NCI-H2196 (cell line): ENCODE measurements at regions not wholly inside any gene's neighbourhood (a gene's known extent, or its start where the extent isn't known, plus 50 kb on each side); places are given as distances from the start of the nearest gene placed in this dataset.
"Not testable (repeated sequence)": the region's sequence is repeated elsewhere in the genome, so short reads cannot be mapped to it uniquely, and the experiment has no call there.

Experiments used
- DNase-seq: peaks from one replicate; lab custom pipeline; 2025; ENCODE audit not compliant: unreplicated experiment; lab: John Stamatoyannopoulos, UW

DNA sequence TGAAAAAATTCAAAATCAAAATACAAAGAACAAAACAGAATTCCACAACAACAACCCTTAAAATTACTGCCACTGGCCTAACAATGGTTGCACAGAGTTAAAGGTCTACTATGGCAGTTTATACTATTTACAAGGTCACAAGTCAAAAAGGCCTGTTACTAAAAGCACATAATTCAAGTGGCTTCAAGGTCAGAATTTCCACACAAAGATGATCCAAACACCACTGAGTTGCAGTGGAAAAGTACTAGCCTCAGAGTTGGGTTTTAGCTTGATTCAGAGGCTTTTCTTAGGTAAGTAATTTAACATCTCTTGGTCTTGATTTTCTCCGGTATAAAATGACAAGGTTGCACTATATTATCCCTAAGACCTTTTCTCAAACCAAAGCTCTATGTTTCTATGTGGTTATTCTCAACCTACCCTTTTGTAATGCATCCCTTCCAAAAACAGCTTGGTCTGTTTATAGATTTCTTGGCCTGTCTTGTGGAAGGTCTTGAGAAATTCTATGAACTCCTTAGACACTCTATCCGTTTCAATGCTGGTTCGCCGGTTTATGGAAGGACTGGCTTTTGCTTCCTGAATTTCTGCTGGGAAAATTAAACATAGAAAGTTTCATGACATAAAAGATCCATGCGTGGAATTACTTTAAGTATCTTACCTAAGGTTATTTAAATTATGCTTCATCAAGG lies 69.5 kb downstream of the MDH2 start:
- not testable (repeated sequence) for DNase-seq

DNA sequence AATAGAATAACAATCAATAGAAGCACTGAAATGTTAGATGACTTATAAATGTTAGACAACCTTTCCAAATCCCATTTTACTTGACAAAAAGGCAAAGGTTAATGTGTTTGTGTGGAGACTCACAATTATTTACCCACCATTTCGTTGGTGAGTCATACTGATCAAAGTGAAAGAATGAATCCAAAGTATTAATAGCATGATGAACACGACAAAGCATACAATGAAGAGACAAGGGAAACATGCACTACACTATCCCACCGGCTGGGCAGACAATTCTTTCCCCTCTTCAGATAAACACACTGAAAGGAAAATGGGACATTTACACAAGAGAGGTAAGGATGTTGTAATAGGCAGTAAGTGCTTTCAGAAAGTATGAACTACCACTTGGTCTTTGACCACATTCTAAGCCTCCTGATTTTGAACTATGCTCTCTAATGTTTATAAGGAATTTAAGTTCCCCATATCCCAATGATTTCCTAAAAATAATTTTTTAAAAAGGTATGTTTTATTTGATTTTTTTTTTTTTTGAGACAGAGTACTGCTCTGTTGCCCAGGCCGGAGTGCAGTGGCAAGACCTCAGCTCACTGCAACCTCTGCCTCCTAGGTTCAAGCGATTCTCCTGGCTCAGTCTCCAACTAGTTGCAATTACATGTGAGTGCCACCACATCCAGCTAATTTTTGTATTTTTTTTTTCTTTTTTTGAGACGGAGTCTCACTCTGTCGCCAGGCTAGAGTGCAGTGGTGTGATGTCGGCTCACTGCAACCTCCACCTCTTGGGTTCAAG lies 70.5 kb downstream of the MDH2 start:
- DNase-seq = not testable (repeated sequence)

DNA sequence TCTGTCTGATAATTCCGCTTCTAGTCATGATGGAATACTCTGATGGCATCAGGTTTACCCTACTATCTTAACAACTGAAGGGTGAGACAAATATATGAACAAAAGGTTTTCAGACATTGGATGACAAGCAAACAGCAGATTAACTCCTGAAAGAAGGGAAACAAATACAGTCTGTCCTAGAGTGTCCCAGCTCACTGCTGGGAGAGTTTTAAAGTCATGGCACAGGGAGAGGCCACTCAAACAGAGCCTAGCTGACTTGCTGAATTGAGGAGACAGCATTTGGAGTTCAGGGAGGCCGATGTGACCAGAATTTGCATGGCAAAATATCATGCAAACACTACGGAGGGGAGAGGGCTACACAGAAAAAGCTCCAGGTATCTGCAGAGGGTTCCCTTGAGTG lies 73.1 kb downstream of the MDH2 start:
- no peak for DNase-seq

DNA sequence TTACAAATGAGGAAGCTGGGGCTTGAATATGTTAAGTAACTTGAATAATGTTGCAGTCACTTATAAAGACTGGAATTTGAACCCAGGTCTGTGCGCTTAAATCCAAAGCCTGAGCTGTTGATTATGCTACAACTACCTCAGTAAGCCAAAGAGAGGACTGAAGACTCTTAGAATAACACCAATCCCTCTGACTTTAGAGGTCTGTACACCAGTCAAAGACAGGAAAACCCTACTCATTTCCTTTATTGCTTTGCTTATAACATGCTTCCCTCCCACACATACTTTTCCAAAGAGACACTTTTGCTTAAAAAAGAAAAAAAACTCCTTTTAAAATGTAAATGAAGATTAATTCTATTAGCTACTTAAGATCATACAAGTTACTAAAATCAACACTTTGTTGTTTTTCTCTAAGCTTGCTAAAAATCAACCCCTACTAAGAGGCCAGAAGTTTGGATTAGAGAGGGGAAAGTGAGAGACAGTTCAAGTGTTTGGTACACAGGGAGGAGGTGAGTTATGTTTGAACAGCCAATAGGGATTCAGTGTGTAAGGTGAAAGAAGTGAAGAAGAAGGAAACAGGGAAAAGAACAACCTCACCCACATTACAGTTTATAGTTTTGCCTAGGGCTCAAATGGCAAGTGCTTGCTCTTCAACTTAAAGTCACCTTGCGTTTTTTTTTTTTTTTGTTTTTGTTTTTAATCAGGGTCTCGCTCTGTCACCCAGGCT lies 74.8 kb downstream of the MDH2 start:
- DNase-seq = no peak

DNA sequence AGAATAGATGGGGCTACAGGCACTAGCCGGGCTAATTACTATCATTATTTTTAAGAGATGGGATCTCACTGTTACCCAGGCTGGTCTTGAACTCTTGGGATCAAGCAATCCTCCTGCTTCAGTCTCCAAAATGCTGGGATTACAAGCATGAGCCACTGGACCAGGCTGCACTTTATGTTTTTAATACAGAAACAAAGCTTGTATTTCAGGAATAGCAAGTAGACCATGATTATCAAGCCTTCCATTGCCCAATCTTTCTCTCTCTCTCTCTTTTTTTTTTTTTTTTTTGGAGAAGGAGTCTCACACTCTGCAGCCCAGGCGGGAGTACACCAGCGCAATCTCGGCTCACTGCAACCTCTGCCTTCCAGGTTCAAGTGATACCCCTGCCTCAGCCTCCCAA lies 75.4 kb downstream of the MDH2 start:
- no peak for DNase-seq

DNA sequence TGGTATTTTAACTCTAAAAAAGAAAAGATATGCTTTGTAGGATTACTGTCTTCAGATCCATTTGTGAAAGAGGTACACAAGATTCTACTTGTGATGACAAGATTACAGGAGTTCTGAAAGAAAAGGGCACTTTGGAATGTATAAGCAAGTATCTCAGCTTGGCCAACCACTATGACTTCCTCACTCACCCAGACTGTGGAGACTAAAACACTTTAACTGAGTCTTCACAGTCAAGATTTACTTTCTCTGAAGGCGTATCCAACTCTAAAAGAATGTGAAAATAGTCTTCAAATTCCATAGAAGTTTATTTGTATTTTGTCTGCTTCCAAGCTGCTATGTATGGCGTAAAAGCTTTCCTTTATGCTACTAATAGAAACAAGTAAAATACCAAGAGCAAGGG lies 76.1 kb upstream of the SRRM3 start:
- no peak for DNase-seq

DNA sequence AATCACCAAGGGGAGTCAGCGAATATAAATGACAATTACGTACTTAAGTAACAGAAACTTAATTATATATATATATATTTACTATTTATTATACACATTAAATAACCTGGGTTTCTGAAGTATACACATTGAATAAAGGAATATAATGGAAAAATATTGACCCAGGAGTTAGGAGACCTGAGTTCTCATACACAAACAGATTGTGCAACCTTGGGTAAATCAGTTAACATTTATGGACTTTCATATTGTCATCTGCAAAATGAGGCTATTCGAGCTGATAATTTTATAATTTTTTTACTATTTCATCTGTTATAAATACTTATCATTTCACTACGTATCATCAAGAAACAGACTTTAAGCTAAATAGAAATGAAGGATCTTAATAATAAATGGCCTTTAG lies 75.1 kb upstream of the SRRM3 start:
- no peak for DNase-seq

DNA sequence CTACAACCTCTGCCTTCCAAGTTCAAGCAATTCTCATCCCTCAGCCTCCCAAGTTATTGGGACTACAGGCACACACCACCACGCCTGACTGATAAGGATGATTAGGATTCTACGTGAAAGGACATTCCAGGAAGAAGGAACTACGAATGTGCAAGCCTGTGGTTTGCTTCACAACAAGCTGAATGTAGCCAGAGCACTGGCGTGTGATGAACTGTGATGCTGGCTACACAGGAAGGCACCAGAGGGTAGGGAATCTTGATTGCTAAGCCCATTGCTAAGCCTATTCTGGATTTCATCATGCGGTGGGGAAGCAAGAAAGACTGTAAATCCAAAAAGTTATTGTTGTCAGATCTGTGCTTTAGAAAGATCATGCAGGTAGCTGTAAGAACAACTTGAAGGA lies 72.3 kb upstream of the SRRM3 start:
- DNase-seq = no peak

DNA sequence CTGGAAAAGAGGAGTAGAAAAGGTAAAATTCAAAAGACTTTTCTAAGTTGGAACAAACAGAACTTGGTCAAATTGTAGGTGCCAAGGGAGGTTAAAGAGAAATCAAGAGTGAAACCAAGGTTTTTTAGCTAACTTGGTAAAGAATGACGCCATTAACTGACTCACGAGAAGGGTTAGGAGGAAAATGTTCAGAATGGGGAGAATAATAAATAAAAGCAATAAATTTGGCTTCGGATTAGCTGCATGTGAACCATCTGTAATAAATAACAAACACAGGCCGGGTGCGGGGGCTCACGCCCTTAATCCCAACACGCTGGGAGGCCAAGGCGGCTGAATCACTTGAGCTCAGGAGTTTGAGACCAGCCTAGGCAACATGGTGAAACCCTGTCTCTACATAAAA lies 71.9 kb upstream of the SRRM3 start:
- DNase-seq = no peak

DNA sequence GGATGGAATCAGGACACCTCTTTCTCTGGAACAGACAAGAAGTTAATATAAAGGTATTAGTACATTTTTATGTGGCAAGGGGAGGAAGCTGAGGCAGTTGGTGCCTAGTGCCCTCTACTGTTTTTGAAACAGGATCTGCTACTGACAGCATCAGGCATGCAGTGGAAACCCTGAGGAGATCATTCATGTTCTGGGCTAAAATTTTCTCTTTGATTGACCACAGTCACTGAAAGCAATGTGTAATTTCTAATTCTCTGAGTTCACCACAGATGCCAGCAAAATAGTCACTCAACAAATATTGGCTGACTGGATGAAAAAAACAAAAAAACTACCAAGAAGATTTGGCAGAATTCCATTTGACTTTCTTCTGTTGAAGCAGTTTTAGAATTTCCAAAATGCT lies 71.0 kb upstream of the SRRM3 start:
- peak; percentile 25 for DNase-seq

DNA sequence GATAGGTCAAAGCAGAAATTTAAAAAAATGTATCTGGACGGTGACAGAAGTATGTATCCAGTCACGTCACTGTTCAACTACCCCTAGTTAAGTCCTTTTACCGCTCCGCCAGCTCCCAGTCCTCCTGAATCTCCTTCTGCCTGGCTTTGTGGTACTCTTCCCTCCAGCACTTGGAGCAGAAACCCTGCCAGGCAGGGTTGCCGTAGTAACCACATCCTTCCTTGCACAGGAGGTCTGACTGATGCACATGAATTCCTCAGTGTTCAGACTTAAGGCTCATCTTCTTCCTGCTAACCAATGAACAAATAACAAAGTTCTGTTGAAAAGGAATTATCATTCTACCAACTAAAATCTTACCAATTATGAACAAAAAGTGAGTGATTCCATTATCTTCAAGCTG lies 69.8 kb upstream of the SRRM3 start:
- not testable (repeated sequence) for DNase-seq

DNA sequence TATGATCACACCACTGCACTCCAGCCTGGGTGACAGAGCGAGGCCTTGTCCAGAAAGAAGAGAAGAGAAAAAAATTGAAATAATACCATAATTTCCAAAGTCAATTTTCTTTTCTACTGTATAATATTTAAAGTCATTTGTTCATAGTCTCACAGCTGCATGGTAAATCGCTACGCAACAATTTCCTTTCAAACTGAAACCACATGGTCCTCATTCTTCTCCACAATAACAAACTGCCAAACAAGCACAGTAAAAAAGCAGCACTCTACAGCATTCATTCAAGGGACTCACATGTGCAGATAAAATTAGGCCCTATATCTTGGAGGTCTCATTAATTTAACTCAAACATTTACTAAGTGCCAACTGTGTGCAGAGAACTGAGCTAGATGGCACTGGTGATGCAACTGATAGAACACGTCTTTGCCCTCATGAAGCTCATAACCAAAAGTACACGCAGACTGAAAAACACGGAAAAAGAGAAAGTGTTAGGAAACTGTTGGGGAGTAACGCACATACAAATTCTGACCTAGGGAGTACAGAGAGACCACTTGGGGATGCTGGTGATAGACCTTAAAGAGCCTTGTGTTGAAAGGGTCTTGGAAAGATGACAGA lies 68.4 kb upstream of the SRRM3 start:
- no peak for DNase-seq

DNA sequence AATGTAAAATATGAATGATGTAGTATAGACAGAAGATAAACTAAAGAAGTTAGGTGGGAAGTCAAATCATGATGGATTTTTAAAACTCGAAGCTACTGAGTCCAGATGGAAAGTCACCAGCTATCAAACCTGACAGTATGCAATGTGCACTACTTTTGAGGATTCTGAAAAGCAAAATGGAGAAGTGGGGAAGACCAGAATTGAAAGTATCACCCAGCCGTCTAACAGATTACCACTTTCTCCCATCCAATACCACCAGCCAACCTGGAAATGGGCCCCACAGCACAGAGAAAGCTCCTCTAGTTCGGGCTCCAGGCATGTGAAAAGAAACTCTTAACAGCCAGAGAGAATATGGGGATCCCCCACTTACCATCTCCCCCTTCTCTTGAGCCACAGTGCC lies 67.9 kb upstream of the SRRM3 start:
- DNase-seq = no peak

DNA sequence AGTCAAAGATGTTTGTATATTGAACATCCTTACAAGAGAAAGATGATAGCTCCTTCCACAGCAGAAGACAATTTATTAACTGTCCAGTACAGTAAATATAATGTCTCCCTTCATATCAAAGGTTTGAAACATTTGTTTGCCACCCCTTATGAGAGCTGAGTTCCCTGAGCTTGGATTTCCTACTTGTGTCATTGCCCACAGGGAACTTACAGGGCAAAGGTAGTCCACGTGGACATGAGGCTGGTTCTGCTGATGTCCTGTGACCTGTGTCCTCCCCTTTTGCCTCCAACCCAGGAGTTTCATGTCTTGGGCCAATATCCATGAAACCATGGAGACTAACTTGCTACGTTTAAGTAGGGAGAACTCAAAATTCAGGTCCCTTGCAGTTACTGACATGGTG lies 66.4 kb upstream of the SRRM3 start:
- not testable (repeated sequence) for DNase-seq

DNA sequence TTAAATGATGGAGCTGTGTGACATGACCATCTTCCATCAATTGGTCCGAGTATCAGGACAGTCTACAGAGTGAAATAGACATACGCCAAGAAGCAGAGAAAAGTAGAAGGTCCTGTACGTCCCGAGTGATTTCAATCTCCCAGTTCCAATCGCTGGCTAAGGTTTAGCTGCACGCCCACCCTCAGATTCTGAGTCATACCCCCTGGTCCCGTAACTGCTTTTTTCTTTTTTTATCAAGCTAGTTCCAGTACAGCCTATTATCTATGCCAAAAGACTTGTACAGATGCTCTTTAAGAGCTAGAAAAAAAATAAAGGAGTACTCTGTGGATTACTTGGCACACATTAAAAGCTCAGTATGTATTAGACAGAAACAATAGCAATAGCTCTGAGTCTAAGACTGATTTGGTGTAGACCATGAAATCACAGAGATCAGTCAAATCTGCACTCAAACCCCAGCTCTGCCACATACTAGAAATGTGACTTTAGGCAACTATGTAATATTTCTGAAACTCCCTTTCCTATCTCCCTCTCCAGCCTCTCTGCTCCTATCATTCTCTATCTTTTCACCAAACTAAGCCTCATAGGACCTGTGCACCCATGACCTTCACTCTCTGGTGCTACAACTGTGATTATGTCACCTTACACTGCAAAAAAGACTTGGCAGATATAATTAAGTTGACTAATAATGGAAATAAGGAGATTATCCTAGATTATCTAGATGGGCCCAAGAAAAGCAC lies 63.0 kb upstream of the SRRM3 start:
- not testable (repeated sequence) for DNase-seq

DNA sequence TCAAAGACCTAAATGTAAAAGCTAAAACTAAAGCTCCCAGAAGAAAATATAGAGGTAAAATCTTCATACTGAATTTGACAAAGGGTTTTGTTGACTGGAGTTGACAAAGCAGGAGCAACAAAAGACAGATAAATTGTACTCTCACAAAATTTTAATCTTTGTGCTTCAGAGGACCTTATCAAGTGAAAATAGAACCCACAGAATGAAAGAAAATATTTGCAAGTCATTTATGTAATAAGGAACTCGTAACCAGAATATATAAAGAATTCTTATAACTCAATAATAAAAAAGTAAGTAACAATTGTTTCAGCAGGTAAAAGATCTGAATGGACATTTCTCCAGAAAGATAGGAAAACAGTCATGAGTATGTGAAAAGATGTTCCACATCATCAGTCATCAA lies 62.0 kb upstream of the SRRM3 start:
- DNase-seq = no peak

DNA sequence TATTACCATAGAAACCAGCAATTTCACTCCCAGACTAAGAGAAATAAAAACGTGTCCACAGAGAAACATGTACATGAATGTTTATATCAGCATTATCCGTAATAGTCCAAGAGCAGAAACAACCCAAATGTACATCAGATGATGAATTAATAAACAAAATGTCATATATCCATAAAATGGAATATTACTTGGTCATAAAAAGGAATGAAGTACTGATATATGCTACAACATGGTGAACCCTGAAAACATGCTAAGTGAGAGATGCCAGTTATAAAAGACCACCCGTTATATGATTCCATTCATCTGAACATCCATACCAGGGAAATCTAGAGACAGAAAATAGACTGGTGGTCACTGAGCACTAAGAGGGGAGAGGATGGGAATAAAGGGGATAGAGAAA lies 61.4 kb upstream of the SRRM3 start:
- DNase-seq = not testable (repeated sequence)

DNA sequence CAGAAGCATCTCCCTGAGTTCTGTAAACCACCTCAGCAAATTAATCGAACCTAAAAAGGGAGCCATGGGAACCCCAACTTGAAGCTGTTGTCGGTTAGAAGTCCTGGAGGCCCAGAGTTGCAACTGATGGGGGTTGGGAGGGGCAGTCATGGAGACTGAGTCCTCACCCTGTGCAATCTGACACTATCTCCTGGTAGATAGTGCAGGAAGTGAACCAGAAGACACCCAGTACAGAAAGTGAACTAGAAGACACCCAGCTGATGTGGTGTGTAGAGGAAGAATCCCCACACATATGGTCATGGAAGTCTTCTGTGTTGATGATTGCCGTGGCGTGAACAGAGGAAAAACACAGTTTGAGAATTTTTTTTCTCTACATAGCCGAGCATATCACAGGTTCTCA lies 58.8 kb upstream of the SRRM3 start:
- DNase-seq = no peak

DNA sequence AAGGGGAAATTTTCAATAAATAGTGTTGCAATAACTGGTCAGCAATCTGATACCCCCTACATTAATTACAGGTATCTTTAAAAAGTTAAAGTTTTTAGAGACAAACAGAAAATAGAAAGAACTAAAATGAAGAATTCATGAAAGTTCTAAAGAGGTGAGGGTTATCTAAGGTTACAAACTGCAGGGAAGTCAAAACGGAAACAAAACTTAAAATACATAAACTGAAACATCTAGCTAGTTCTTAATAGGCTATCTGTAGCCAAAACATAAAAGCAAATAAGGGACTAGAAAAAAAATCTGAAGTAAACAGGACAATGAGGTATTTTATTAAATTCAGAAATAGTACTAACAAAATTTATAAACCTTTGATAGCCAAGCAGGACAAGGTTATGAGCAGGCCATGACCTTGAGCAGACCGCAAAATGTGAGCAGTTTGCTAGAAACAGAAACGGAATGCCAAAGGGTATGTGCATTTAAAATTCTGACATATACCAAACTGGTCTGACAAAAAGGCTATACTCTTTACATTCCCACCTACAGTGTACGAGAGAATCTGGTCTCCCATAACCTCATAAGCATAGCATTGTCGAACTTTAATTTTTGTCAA lies 56.9 kb upstream of the SRRM3 start:
- not testable (repeated sequence) for DNase-seq

DNA sequence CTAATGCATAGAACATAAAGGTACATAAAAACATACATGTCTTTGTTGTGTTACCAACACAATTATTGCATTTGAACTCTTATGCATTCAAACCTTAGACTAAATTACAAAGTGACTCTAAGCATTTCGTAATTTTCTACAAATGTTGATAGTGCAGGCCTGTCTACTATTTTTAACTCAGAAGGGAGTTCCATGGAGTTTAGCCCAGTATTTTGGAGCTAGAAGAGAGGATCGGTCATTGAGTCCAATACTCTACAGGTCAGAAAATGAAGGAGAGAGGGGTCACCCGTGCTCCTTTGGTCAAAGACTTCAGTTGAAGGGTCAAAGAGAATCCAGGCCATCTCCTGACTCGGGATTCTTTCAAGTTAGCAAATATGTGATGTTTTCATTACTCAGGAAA lies 55.3 kb upstream of the SRRM3 start:
- DNase-seq = no peak

DNA sequence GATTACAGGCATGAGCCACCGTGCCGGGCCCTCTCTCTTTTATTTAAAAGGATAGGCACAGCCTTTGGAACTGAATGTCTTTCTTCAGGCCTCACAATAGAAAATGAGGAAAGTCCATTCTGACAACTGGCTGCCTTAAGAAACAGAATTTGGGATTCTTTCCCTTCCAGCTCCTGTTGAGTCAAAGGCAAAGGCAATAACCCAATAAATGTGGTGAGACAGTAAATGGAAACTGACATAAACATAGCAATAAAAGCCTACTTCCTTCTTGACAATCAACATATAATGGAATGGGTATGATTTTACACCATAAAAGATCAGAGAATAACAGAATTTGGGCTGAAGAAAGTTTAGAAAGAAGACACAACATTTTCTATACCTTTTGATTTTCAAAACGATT lies 52.7 kb upstream of the SRRM3 start:
- DNase-seq = not testable (repeated sequence)
